ENCODE measurements at regions not wholly inside any gene's neighbourhood (a gene's known extent, or its start where the extent isn't known, plus 50 kb on each side); places are given as distances from the start of the nearest gene placed in this dataset.

- Mint-ChIP-seq H3K4me3 (no peak overlapping the region), H3K27me3 (peaks cover 24% of the 10 kb centered on the region), H3K9me3 (no peaks in the 10 kb centered on the region), H3K4me1 (ENCODE audit: low read depth) (no peaks in the 10 kb centered on the region), H3K36me3 (ENCODE audit: low read depth) (no peaks in the 10 kb centered on the region), H3K27ac (no peak overlapping the region)
- ChIA-PET POLR2A (no interaction called here), CTCF (no interaction called here)
- ATAC-seq (ENCODE audit: poor library complexity): no peak
- DNase-seq: no peak
- intact Hi-C loops (cut with DNase I, micrococcal nuclease): no loop called here
- no peak overlapping the region for H3K4me3 ChIP-seq (ENCODE audit: low read length)
- H3K27me3 ChIP-seq (ENCODE audit: control insufficient read depth in 1 of 2, insufficient read depth in 2 of 2, low read length in 2 of 2): peaks cover 2 to 5% of the 10 kb centered on the region in 2 experiments
- no peaks in the 10 kb centered on the region for H3K9me3 ChIP-seq (ENCODE audit: control insufficient read depth in 1 of 2, insufficient read depth in 1 of 2, low read length in 2 of 2)
- H3K4me1 ChIP-seq (ENCODE audit: insufficient read depth, low read length): no peaks in the 10 kb centered on the region
- H3K27ac ChIP-seq (ENCODE audit: low read depth in 1 of 2, low read length in 2 of 2): no peak overlapping the region
- no peak for TF ChIP-seq CTCF (IDR thresholded peaks at IDR 0.05)
- H3K36me3 ChIP-seq (ENCODE audit: insufficient read depth, low read length): no peaks in the 10 kb centered on the region
These were observed 184.9 kb downstream of the PCSK1 start for GRCh38 chr5:96248131-96248530.

GRCh38 chr5:96247708-96248107, 185.3 kb downstream of the PCSK1 start:
- Mint-ChIP-seq H3K9me3 (no peaks in the 10 kb centered on the region), H3K27me3 (peaks cover 28% of the 10 kb centered on the region), H3K4me1 (ENCODE audit: low read depth) (no peaks in the 10 kb centered on the region), H3K4me3 (no peak overlapping the region), H3K36me3 (ENCODE audit: low read depth) (no peaks in the 10 kb centered on the region), H3K27ac (no peak overlapping the region)
- ATAC-seq (ENCODE audit: poor library complexity): no peak
- ChIA-PET POLR2A (no interaction called here), CTCF (no interaction called here)
- H3K27ac ChIP-seq (ENCODE audit: low read depth in 1 of 2, low read length in 2 of 2): no peak overlapping the region
- no peak for DNase-seq
- no peak overlapping the region for H3K4me3 ChIP-seq (ENCODE audit: low read length)
- H3K27me3 ChIP-seq (ENCODE audit: control insufficient read depth in 1 of 2, insufficient read depth in 2 of 2, low read length in 2 of 2): peaks cover 2 to 5% of the 10 kb centered on the region in 2 experiments
- no peak for TF ChIP-seq CTCF (IDR thresholded peaks at IDR 0.05)
- no peaks in the 10 kb centered on the region for H3K4me1 ChIP-seq (ENCODE audit: insufficient read depth, low read length)
- no peaks in the 10 kb centered on the region for H3K36me3 ChIP-seq (ENCODE audit: insufficient read depth, low read length)
- intact Hi-C loops (cut with DNase I, micrococcal nuclease): no loop called here
- no peaks in the 10 kb centered on the region for H3K9me3 ChIP-seq (ENCODE audit: control insufficient read depth in 1 of 2, insufficient read depth in 1 of 2, low read length in 2 of 2)

GRCh38 chr5:96247097-96247701, 185.8 kb downstream of the PCSK1 start:
- no peaks in the 10 kb centered on the region for H3K36me3 ChIP-seq (ENCODE audit: insufficient read depth, low read length)
- H3K27me3 ChIP-seq (ENCODE audit: control insufficient read depth in 1 of 2, insufficient read depth in 2 of 2, low read length in 2 of 2): peaks cover 2 to 5% of the 10 kb centered on the region in 2 experiments
- no peak overlapping the region for H3K27ac ChIP-seq (ENCODE audit: low read depth in 1 of 2, low read length in 2 of 2)
- Mint-ChIP-seq H3K9me3 (no peaks in the 10 kb centered on the region), H3K36me3 (ENCODE audit: low read depth) (no peaks in the 10 kb centered on the region), H3K4me1 (ENCODE audit: low read depth) (no peaks in the 10 kb centered on the region), H3K27me3 (peaks cover 31% of the 10 kb centered on the region), H3K4me3 (no peak overlapping the region), H3K27ac (no peak overlapping the region)
- TF ChIP-seq CTCF (IDR thresholded peaks at IDR 0.05): no peak
- no peaks in the 10 kb centered on the region for H3K4me1 ChIP-seq (ENCODE audit: insufficient read depth, low read length)
- CTCF ChIA-PET: no interaction called here
- intact Hi-C loops (cut with DNase I, micrococcal nuclease): no loop called here
- no peaks in the 10 kb centered on the region for H3K9me3 ChIP-seq (ENCODE audit: control insufficient read depth in 1 of 2, insufficient read depth in 1 of 2, low read length in 2 of 2)
- no peak for ATAC-seq (ENCODE audit: poor library complexity)
- POLR2A ChIA-PET: no interaction called here
- H3K4me3 ChIP-seq (ENCODE audit: low read length): no peak overlapping the region
- no peak for DNase-seq

Data from CD4-positive, alpha-beta T cell (primary cell).